ENCODE measurements at regions not wholly inside any gene's neighbourhood (a gene's known extent, or its start where the extent isn't known, plus 50 kb on each side); places are given as distances from the start of the nearest gene placed in this dataset.

- no peak for TF ChIP-seq PATZ1 (CRISPR knock-in tag; IDR thresholded peaks at IDR 0.05; ENCODE audit: borderline replicate concordance)
- no peak for TF ChIP-seq TSHZ2 (CRISPR knock-in tag; IDR thresholded peaks at IDR 0.05)
- no peak for TF ChIP-seq ZFP30 (CRISPR knock-in tag; IDR thresholded peaks at IDR 0.05)
- TF ChIP-seq ZFP3 (CRISPR knock-in tag; IDR thresholded peaks at IDR 0.05), result no peak
- TF ChIP-seq ESRRG (CRISPR knock-in tag; IDR thresholded peaks at IDR 0.05), result no peak
- TF ChIP-seq CSDC2 (CRISPR knock-in tag; IDR thresholded peaks at IDR 0.05), result no peak
- TF ChIP-seq SNAI2 (CRISPR knock-in tag; IDR thresholded peaks at IDR 0.05), result no peak
- TF ChIP-seq OSR1 (CRISPR knock-in tag; IDR thresholded peaks at IDR 0.05), result no peak
- no peak for TF ChIP-seq CREB5 (CRISPR knock-in tag; IDR thresholded peaks at IDR 0.05; ENCODE audit: low read depth)
- TF ChIP-seq ZNF8 (CRISPR knock-in tag; IDR thresholded peaks at IDR 0.05), result no peak
- no peak for TF ChIP-seq POU6F1 (CRISPR knock-in tag; IDR thresholded peaks at IDR 0.05; ENCODE audit: borderline replicate concordance, low read depth)
- no peak for TF ChIP-seq ZC3H10 (CRISPR knock-in tag; IDR thresholded peaks at IDR 0.05)
Measured at GRCh38 chr14:106058342-106058741, 532.0 kb downstream of the TMEM121 start.
